Breast epithelium (tissue), 4 donors: ENCODE measurements at regions not wholly inside any gene's neighbourhood (a gene's known extent, or its start where the extent isn't known, plus 50 kb on each side); places are given as distances from the start of the nearest gene placed in this dataset.

Experiments used
- DNase-seq, 2 donors: peaks; one replicate each; pipeline ENCODE4 v3.0.0-alpha.2; 2019; ENCODE audit warnings: low spot score in 2 of 2
- H3K27ac ChIP-seq, 2 donors: fragments of 200-600 bp; sonication (generic) in 1 of 2; one replicate each; pipeline ENCODE4 v1.5.1; 2016 to 2019; ENCODE audit warnings: mild to moderate bottlenecking in 1 of 2
- H3K27me3 ChIP-seq, 2 donors: fragments of 200-600 bp; sonication (generic) in 1 of 2; one replicate each; pipeline versions ENCODE4 v1.5.1 to v1.6.0; 2017 to 2019; ENCODE audit warnings: control low read depth in 1 of 2, mild to moderate bottlenecking in 1 of 2
- H3K36me3 ChIP-seq: fragments of 200-600 bp; one replicate; pipeline ENCODE4 v1.5.1; 2019
- H3K4me1 ChIP-seq, 2 donors: fragments of 200-600 bp; sonication (generic); one replicate each; pipeline ENCODE4 v1.5.1; 2016 to 2019; ENCODE audit warnings: control low read depth in 1 of 2
- H3K4me3 ChIP-seq, 3 donors: fragments of 200-600 bp; sonication (generic); 1 replicate in 2 of 3; 2 replicates in 1 of 3; pipeline ENCODE4 v1.5.1; 2016 to 2019; ENCODE audit warnings: mild to moderate bottlenecking in 3 of 3, moderate library complexity in 2 of 3
- H3K9me3 ChIP-seq, 2 donors: fragments of 200-600 bp; sonication (generic) in 1 of 2; one replicate each; pipeline ENCODE4 v1.5.1; 2016 to 2019; ENCODE audit warnings: control low read depth in 1 of 2
- CTCF ChIP-seq, 3 donors: fragments of 450-650 bp; IDR thresholded peaks; one replicate each; pipeline ENCODE4 v1.5.1; 2016 to 2017; ENCODE audit warnings: antibody characterized with exemption in 3 of 3, mild to moderate bottlenecking in 3 of 3, moderate library complexity in 3 of 3
- POLR2A ChIP-seq: fragments of 450-650 bp; IDR thresholded peaks from one replicate; pipeline ENCODE4 v1.6.1; 2016; ENCODE audit warnings: antibody characterized with exemption, mild to moderate bottlenecking, moderate library complexity
- POLR2AphosphoS5 ChIP-seq, 3 donors: sonication (generic); formaldehyde crosslinking; IDR thresholded peaks; one replicate each; pipeline ENCODE4 v1.6.1; 2017; ENCODE audit warnings: antibody characterized with exemption in 3 of 3
- intact Hi-C: fragments of 100-400 bp; cut with DNase I; formaldehyde crosslinking; loops from one replicate; pipeline ENCODE4 v1.15.1; 2023; ENCODE audit warnings: low total_unique reads

GRCh38 chr16:8519179-8519578 is 71.1 kb downstream of the TMEM114 start:
- no peaks in the 10 kb centered on the region for H3K36me3 ChIP-seq
- intact Hi-C loops = loop anchor here (1.0 kb wide), 1 partner anchor 22 kb away; no protein-coding TSS in a partner anchor
- H3K4me3 ChIP-seq = no peak overlapping the region
- no peak overlapping the region for H3K27ac ChIP-seq
- H3K4me1 ChIP-seq = no peaks in the 10 kb centered on the region
- DNase-seq = no peak
- peaks cover 0 to 19% of the 10 kb centered on the region in 2 donors for H3K27me3 ChIP-seq
- H3K9me3 ChIP-seq = no peaks in the 10 kb centered on the region
- TF ChIP-seq CTCF (IDR thresholded peaks at IDR 0.05) (no peak), POLR2AphosphoS5 (IDR thresholded peaks at IDR 0.05) (no peak)

- Histone ChIP-seq H3K27ac (no peak overlapping the region), H3K9me3 (no peaks in the 10 kb centered on the region), H3K27me3 (peaks cover 0 to 18% of the 10 kb centered on the region in 2 donors), H3K4me3 (no peak overlapping the region), H3K4me1 (no peaks in the 10 kb centered on the region), H3K36me3 (no peaks in the 10 kb centered on the region)
- intact Hi-C loops = no loop called here
- TF ChIP-seq POLR2A = no peak
- TF ChIP-seq CTCF (IDR thresholded peaks at IDR 0.05) = no peak
- no peak for TF ChIP-seq POLR2AphosphoS5 (IDR thresholded peaks at IDR 0.05)
- DNase-seq = no peak
Measured at GRCh38 chr16:8517280-8517679, 73.0 kb downstream of the TMEM114 start.

GRCh38 chr16:8516471-8516870 is 73.8 kb downstream of the TMEM114 start:
- no peaks in the 10 kb centered on the region for H3K4me1 ChIP-seq
- intact Hi-C loops = no loop called here
- H3K27me3 ChIP-seq = peaks cover 0 to 13% of the 10 kb centered on the region in 2 donors
- no peak for DNase-seq
- no peak overlapping the region for H3K4me3 ChIP-seq
- no peaks in the 10 kb centered on the region for H3K36me3 ChIP-seq
- no peak overlapping the region for H3K27ac ChIP-seq
- H3K9me3 ChIP-seq = no peaks in the 10 kb centered on the region
- no peak for TF ChIP-seq POLR2AphosphoS5 (IDR thresholded peaks at IDR 0.05)
- TF ChIP-seq POLR2A = no peak
- TF ChIP-seq CTCF (IDR thresholded peaks at IDR 0.05) = no peak

GRCh38 chr16:8512941-8513624 is 77.2 kb downstream of the TMEM114 start:
- no peak for TF ChIP-seq POLR2A
- TF ChIP-seq POLR2AphosphoS5 (IDR thresholded peaks at IDR 0.05) = no peak
- TF ChIP-seq CTCF (IDR thresholded peaks at IDR 0.05) = no peak
- H3K9me3 ChIP-seq = no peaks in the 10 kb centered on the region
- DNase-seq = no peak
- H3K36me3 ChIP-seq = no peaks in the 10 kb centered on the region
- peaks cover 0 to 7% of the 10 kb centered on the region in 2 donors for H3K27me3 ChIP-seq
- H3K4me3 ChIP-seq = no peak overlapping the region
- H3K4me1 ChIP-seq = no peaks in the 10 kb centered on the region
- intact Hi-C loops = no loop called here
- no peak overlapping the region for H3K27ac ChIP-seq

- TF ChIP-seq POLR2AphosphoS5 (IDR thresholded peaks at IDR 0.05) = no peak
- Histone ChIP-seq H3K4me3 (no peak overlapping the region), H3K36me3 (no peaks in the 10 kb centered on the region), H3K27me3 (peaks cover 0 to 7% of the 10 kb centered on the region in 2 donors), H3K27ac (no peak overlapping the region), H3K9me3 (no peaks in the 10 kb centered on the region), H3K4me1 (no peaks in the 10 kb centered on the region)
- intact Hi-C loops = no loop called here
- no peak for DNase-seq
Measured at GRCh38 chr16:8511464-8511863, 78.8 kb downstream of the TMEM114 start.
